H1 (cell line): ENCODE measurements at regions not wholly inside any gene's neighbourhood (a gene's known extent, or its start where the extent isn't known, plus 50 kb on each side); places are given as distances from the start of the nearest gene placed in this dataset.

Experiments used
- CTCF ChIP-seq, 3 experiments: IDR thresholded peaks; 1 replicate in 2 of 3; 2 replicates in 1 of 3; pipeline versions ENCODE4 v1.5.1 to v1.6.1; 2011; ENCODE audit warnings: low read length in 3 of 3, mild to moderate bottlenecking in 3 of 3, inconsistent platforms in 2 of 3, low read depth in 1 of 3, moderate library complexity in 1 of 3; ENCODE audit not compliant: insufficient read depth in 1 of 3; ENCODE audit errors: control extremely low read depth in 1 of 3
- SP1 ChIP-seq: IDR thresholded peaks from 2 replicates; pipeline ENCODE4 v1.6.1; 2011; ENCODE audit warnings: low read depth, low read length

- no peak for TF ChIP-seq SP1
- no peak for TF ChIP-seq CTCF (IDR thresholded peaks at IDR 0.05; ENCODE audit: control extremely low read depth in 1 of 3, insufficient read depth in 1 of 3, low read depth in 1 of 3, low read length in 3 of 3)
Measured at GRCh38 chr14:97706819-97707218, 909.6 kb downstream of the VRK1 start.
